H1 (cell line): ENCODE measurements at regions not wholly inside any gene's neighbourhood (a gene's known extent, or its start where the extent isn't known, plus 50 kb on each side); places are given as distances from the start of the nearest gene placed in this dataset.

Experiments
- CHD7 ChIP-seq: fragments of 300-600 bp; sonication (generic); IDR thresholded peaks from 2 replicates; pipeline ENCODE4 v1.7.1; 2012; ENCODE audit warnings: low read length, moderate library complexity, mild to moderate bottlenecking, inconsistent platforms; ENCODE audit not compliant: insufficient replicate concordance
- EP300 ChIP-seq, 2 experiments: IDR thresholded peaks; 1 replicate in 1 of 2; 2 replicates in 1 of 2; pipeline ENCODE4 v1.6.1; 2011 to 2012; ENCODE audit warnings: low read depth in 2 of 2, low read length in 2 of 2, mild to moderate bottlenecking in 2 of 2, borderline replicate concordance in 1 of 2, inconsistent platforms in 1 of 2, moderate library complexity in 1 of 2
- EZH2 ChIP-seq: fragments of 200-600 bp; sonication (generic); IDR thresholded peaks from 2 replicates; pipeline ENCODE4 v1.7.1; 2012; ENCODE audit warnings: low read depth, mild to moderate bottlenecking, moderate library complexity, low read length, inconsistent platforms; ENCODE audit not compliant: severe bottlenecking
- HDAC2 ChIP-seq, 2 experiments: fragments of 300-600 bp in 1 of 2; sonication (generic) in 1 of 2; IDR thresholded peaks; 2 replicates each; pipeline ENCODE4 v1.6.1; 2011 to 2012; ENCODE audit warnings: low read depth in 2 of 2, low read length in 2 of 2, mild to moderate bottlenecking in 2 of 2, moderate library complexity in 2 of 2, borderline replicate concordance in 1 of 2, inconsistent platforms in 1 of 2
- MAX ChIP-seq: IDR thresholded peaks from 2 replicates; pipeline ENCODE4 v1.6.1; 2012; ENCODE audit warnings: inconsistent platforms
- NRF1 ChIP-seq: IDR thresholded peaks from 2 replicates; pipeline ENCODE4 v1.6.1; 2011; ENCODE audit warnings: mild to moderate bottlenecking, low read depth, low read length, improper control_type of control experiment
- POLR2A ChIP-seq, 2 experiments: IDR thresholded peaks; 1 replicate in 1 of 2; 2 replicates in 1 of 2; pipeline ENCODE4 v1.6.1; 2011; ENCODE audit warnings: low read depth in 2 of 2, low read length in 2 of 2, mild to moderate bottlenecking in 2 of 2; ENCODE audit errors: control extremely low read depth in 1 of 2
- POLR2AphosphoS5 ChIP-seq: IDR thresholded peaks from 2 replicates; pipeline ENCODE4 v1.6.1; 2011; ENCODE audit warnings: low read depth, low read length
- RAD21 ChIP-seq, 2 experiments: IDR thresholded peaks in 1 of 2; conservative IDR thresholded peaks in 1 of 2; 2 replicates each; pipeline ENCODE4 v1.6.1; 2011; ENCODE audit warnings: low read depth in 2 of 2, low read length in 2 of 2, improper control_type of control experiment in 1 of 2, inconsistent platforms in 1 of 2, mild to moderate bottlenecking in 1 of 2, moderate library complexity in 1 of 2
- SP1 ChIP-seq: IDR thresholded peaks from 2 replicates; pipeline ENCODE4 v1.6.1; 2011; ENCODE audit warnings: low read depth, low read length
- TF ChIP-seq, protein P1 (sequence below), 3 experiments: IDR thresholded peaks; 1 replicate in 2 of 3; 2 replicates in 1 of 3; pipeline versions ENCODE4 v1.5.1 to v1.6.1; 2011; ENCODE audit warnings: low read length in 3 of 3, mild to moderate bottlenecking in 3 of 3, inconsistent platforms in 2 of 3, low read depth in 1 of 3, moderate library complexity in 1 of 3; ENCODE audit not compliant: insufficient read depth in 1 of 3; ENCODE audit errors: control extremely low read depth in 1 of 3
- TF ChIP-seq, protein P2 (sequence below): IDR thresholded peaks from 2 replicates; pipeline ENCODE4 v1.6.1; 2011; ENCODE audit warnings: low read length, improper control_type of control experiment

GRCh38 chr18:78636260-78636659 lies 343.4 kb upstream of the SALL3 start:
- no peak for TF ChIP-seq RAD21 (IDR thresholded peaks at IDR 0.05 in 1 of 2, conservative IDR thresholded peaks at IDR 0.05 in 1 of 2; ENCODE audit: low read depth in 2 of 2, low read length in 2 of 2)
- TF ChIP-seq, protein P1, sequence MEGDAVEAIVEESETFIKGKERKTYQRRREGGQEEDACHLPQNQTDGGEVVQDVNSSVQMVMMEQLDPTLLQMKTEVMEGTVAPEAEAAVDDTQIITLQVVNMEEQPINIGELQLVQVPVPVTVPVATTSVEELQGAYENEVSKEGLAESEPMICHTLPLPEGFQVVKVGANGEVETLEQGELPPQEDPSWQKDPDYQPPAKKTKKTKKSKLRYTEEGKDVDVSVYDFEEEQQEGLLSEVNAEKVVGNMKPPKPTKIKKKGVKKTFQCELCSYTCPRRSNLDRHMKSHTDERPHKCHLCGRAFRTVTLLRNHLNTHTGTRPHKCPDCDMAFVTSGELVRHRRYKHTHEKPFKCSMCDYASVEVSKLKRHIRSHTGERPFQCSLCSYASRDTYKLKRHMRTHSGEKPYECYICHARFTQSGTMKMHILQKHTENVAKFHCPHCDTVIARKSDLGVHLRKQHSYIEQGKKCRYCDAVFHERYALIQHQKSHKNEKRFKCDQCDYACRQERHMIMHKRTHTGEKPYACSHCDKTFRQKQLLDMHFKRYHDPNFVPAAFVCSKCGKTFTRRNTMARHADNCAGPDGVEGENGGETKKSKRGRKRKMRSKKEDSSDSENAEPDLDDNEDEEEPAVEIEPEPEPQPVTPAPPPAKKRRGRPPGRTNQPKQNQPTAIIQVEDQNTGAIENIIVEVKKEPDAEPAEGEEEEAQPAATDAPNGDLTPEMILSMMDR (IDR thresholded peaks at IDR 0.05; ENCODE audit: control extremely low read depth in 1 of 3, insufficient read depth in 1 of 3, low read depth in 1 of 3, low read length in 3 of 3) = no peak
- no peak for TF ChIP-seq CHD7
- TF ChIP-seq, protein P2, sequence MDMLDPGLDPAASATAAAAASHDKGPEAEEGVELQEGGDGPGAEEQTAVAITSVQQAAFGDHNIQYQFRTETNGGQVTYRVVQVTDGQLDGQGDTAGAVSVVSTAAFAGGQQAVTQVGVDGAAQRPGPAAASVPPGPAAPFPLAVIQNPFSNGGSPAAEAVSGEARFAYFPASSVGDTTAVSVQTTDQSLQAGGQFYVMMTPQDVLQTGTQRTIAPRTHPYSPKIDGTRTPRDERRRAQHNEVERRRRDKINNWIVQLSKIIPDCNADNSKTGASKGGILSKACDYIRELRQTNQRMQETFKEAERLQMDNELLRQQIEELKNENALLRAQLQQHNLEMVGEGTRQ = no peak
- no peak for TF ChIP-seq MAX
- TF ChIP-seq SP1 = no peak
- TF ChIP-seq POLR2A (IDR thresholded peaks at IDR 0.05; ENCODE audit: control extremely low read depth in 1 of 2, low read depth in 2 of 2, low read length in 2 of 2) = no peak
- no peak for TF ChIP-seq EZH2
- TF ChIP-seq NRF1 = no peak
- no peak for TF ChIP-seq EP300 (IDR thresholded peaks at IDR 0.05; ENCODE audit: borderline replicate concordance in 1 of 2, low read depth in 2 of 2, low read length in 2 of 2)
- TF ChIP-seq POLR2AphosphoS5 = no peak
- no peak for TF ChIP-seq HDAC2 (IDR thresholded peaks at IDR 0.05; ENCODE audit: borderline replicate concordance in 1 of 2, low read depth in 2 of 2, low read length in 2 of 2)
